ENCODE measurements at regions not wholly inside any gene's neighbourhood (a gene's known extent, or its start where the extent isn't known, plus 50 kb on each side); places are given as distances from the start of the nearest gene placed in this dataset.

DNA sequence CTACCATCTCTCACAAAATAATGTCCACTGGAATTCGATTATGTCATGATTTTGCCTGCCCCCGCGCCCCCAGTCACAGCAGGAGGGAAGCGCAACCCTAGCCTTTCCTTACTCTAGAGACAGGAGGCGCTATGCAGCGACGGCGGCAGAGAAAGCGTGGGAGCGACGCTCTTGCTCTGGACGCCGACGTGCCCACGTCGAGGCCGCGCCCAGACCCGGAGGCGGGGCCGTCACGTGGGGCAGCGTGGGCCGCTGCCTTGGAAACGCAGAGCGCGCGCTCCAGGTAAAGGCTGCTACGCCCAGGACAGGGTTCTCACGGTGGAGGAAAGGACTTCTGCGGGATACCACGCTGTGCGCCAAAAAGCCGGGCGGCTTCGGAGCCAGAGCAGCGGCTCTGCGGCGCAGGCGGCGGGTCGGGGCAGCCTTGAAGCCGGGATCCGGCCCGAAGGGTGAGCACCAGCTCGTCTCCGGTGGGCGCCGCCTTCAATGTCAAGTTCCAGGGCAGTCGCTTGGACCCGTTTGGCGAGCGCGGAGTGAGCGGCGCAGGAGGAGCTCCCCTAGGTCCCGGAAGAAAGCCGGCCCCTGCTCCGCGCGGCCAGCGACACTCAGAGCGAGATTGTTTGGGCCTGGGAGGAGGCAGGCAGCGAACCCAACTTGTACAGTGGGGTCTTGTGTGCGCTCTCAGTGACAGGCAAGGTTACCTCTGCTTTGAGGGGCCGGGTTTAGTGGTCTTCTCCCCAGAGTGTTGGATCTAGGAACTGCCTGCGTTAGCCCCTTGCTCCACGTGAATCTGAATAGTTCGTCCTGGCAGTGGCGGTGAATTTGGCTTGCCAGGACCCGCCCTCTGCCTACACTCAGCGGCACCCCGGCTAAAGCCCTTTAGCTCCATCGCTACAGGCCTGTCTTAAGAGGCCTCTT is 121.7 kb downstream of the MRPL57 start (continued):
- TF ChIP-seq ZNF713 (CRISPR knock-in tag; IDR thresholded peaks at IDR 0.05) = 0 out of 2 replicates have a peak, but pooled peaks have one; percentile 34
- TF ChIP-seq ZMAT3 (CRISPR knock-in tag; conservative IDR thresholded peaks at IDR 0.05) = no peak; the same call in 1 of the 2 replicates
- TF ChIP-seq CTCF (CRISPR knock-in tag; IDR thresholded peaks at IDR 0.05) = peak; percentile 97
- TF ChIP-seq ZNF460 (CRISPR knock-in tag; IDR thresholded peaks at IDR 0.05; ENCODE audit: borderline replicate concordance) = no peak
- TF ChIP-seq ZNF230 (CRISPR knock-in tag; IDR thresholded peaks at IDR 0.05) = peak; percentile 52; the same call in 1 of the 2 replicates
- TF ChIP-seq HIVEP1 (CRISPR knock-in tag; IDR thresholded peaks at IDR 0.05) = peak; percentile 33; the same call in 1 of the 2 replicates
- no peak for TF ChIP-seq ZSCAN22 (CRISPR knock-in tag; IDR thresholded peaks at IDR 0.05)
- peak; percentile 99 for TF ChIP-seq ZZZ3 (CRISPR knock-in tag; IDR thresholded peaks at IDR 0.05; ENCODE audit: borderline replicate concordance)
- peak; percentile 85 for TF ChIP-seq CBX5 (CRISPR knock-in tag; IDR thresholded peaks at IDR 0.05; ENCODE audit: borderline replicate concordance)
- no peak for TF ChIP-seq CC2D1A (CRISPR knock-in tag; IDR thresholded peaks at IDR 0.05)
- peak; percentile 87 for TF ChIP-seq RFX1 (IDR thresholded peaks at IDR 0.05)
- no peak for TF ChIP-seq KDM6A (CRISPR knock-in tag; IDR thresholded peaks at IDR 0.05; ENCODE audit: low read depth)
- TF ChIP-seq, protein P1, sequence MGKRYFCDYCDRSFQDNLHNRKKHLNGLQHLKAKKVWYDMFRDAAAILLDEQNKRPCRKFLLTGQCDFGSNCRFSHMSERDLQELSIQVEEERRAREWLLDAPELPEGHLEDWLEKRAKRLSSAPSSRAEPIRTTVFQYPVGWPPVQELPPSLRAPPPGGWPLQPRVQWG (CRISPR knock-in tag; IDR thresholded peaks at IDR 0.05; ENCODE audit: borderline replicate concordance, low read depth) = no peak
- TF ChIP-seq ZNF672 (CRISPR knock-in tag; IDR thresholded peaks at IDR 0.05) = no peak
- no peak for TF ChIP-seq ATF4 (CRISPR knock-in tag; IDR thresholded peaks at IDR 0.05)
- TF ChIP-seq ZNF276 (CRISPR knock-in tag; IDR thresholded peaks at IDR 0.05; ENCODE audit: low read depth) = peak; percentile 72; the same call in 1 of the 2 replicates
- TF ChIP-seq EED (CRISPR knock-in tag; IDR thresholded peaks at IDR 0.05) = no peak
- peak; percentile 99 for TF ChIP-seq ARID4A (CRISPR knock-in tag; IDR thresholded peaks at IDR 0.05; ENCODE audit: borderline replicate concordance)
- TF ChIP-seq ZSCAN25 (CRISPR knock-in tag; IDR thresholded peaks at IDR 0.05) = peak; percentile 35; the same call in 1 of the 2 replicates
- TF ChIP-seq KLF15 (CRISPR knock-in tag; IDR thresholded peaks at IDR 0.05; ENCODE audit: borderline replicate concordance) = no peak
